Lower leg skin (tissue), 3 donors: ENCODE measurements at regions not wholly inside any gene's neighbourhood (a gene's known extent, or its start where the extent isn't known, plus 50 kb on each side); places are given as distances from the start of the nearest gene placed in this dataset.

Experiments
- POLR2A ChIP-seq, 2 donors: fragments of 450-650 bp; IDR thresholded peaks; one replicate each; pipeline ENCODE4 v1.6.1; 2016 to 2017; ENCODE audit warnings: antibody characterized with exemption in 2 of 2, mild to moderate bottlenecking in 1 of 2, moderate library complexity in 1 of 2
- TF ChIP-seq, protein P1 (sequence below), 3 donors: fragments of 450-650 bp; IDR thresholded peaks; one replicate each; pipeline ENCODE4 v1.5.1; 2016; ENCODE audit warnings: antibody characterized with exemption in 3 of 3, mild to moderate bottlenecking in 3 of 3, moderate library complexity in 2 of 3

DNA sequence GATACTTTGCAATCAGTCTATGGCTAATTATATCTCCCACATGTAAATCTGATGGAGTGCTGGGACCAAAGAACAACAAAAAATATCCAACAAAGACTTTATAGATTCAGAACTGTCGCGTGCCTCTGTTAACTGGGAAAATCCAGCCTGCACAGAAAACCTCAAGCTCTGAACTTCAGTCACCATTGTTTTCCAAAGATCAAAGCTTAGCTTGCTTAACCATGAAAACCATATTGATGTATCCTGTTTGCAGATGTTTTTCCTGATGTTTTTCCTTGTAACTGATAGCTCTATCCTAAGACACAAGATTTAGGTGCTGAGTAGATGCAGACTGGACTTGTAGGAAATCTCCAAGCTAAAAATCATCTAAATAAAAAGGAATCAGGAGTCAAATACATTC, 163.7 kb downstream of the GXYLT1 start:
- TF ChIP-seq, protein P1, sequence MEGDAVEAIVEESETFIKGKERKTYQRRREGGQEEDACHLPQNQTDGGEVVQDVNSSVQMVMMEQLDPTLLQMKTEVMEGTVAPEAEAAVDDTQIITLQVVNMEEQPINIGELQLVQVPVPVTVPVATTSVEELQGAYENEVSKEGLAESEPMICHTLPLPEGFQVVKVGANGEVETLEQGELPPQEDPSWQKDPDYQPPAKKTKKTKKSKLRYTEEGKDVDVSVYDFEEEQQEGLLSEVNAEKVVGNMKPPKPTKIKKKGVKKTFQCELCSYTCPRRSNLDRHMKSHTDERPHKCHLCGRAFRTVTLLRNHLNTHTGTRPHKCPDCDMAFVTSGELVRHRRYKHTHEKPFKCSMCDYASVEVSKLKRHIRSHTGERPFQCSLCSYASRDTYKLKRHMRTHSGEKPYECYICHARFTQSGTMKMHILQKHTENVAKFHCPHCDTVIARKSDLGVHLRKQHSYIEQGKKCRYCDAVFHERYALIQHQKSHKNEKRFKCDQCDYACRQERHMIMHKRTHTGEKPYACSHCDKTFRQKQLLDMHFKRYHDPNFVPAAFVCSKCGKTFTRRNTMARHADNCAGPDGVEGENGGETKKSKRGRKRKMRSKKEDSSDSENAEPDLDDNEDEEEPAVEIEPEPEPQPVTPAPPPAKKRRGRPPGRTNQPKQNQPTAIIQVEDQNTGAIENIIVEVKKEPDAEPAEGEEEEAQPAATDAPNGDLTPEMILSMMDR (IDR thresholded peaks at IDR 0.05) = no peak
- no peak for TF ChIP-seq POLR2A (IDR thresholded peaks at IDR 0.05)
